Fibroblast of lung (primary cell): ENCODE measurements at regions not wholly inside any gene's neighbourhood (a gene's known extent, or its start where the extent isn't known, plus 50 kb on each side); places are given as distances from the start of the nearest gene placed in this dataset.

Experiments used
- DNase-seq, 2 donors: peaks; one replicate each; pipeline versions ENCODE4 v3.0.0 to v3.0.0-alpha.2; 2010; ENCODE audit warnings: low read depth in 2 of 2
- H2AFZ ChIP-seq: 2 replicates; pipeline ENCODE4 v1.5.1; 2012; ENCODE audit warnings: low read length, control low read depth, inconsistent platforms
- H3K27ac ChIP-seq: 2 replicates; pipeline ENCODE4 v1.5.1; 2011; ENCODE audit warnings: low read length, control low read depth; ENCODE audit not compliant: insufficient read depth
- H3K27me3 ChIP-seq: 2 replicates; pipeline ENCODE4 v1.5.1; 2011; ENCODE audit warnings: mild to moderate bottlenecking, low read length; ENCODE audit not compliant: control insufficient read depth, insufficient read depth
- H3K36me3 ChIP-seq: 2 replicates; pipeline ENCODE4 v1.5.1; 2011; ENCODE audit warnings: low read length; ENCODE audit not compliant: control insufficient read depth, insufficient read depth
- H3K4me1 ChIP-seq: 2 replicates; pipeline ENCODE4 v1.5.1; 2011; ENCODE audit warnings: low read length; ENCODE audit not compliant: control insufficient read depth, insufficient read depth; ENCODE audit errors: extremely low read depth
- H3K4me2 ChIP-seq: 2 replicates; pipeline ENCODE4 v1.5.1; 2011; ENCODE audit warnings: low read length, control low read depth; ENCODE audit not compliant: insufficient read depth; ENCODE audit errors: extremely low read depth
- H3K4me3 ChIP-seq, 4 experiments: fragments of 200-600 bp in 1 of 4; sonication (generic) in 1 of 4; replicated peaks in 1 of 4; 2 replicates each; pipeline ENCODE4 v1.5.1; 2011 to 2016; ENCODE audit warnings: low read length in 4 of 4, low read depth in 3 of 4, mild to moderate bottlenecking in 3 of 4, control low read depth in 2 of 4, inconsistent platforms in 1 of 4, mixed read lengths in 1 of 4; ENCODE audit not compliant: insufficient read depth in 1 of 4; ENCODE audit errors: control extremely low read depth in 1 of 4
- H3K79me2 ChIP-seq: 2 replicates; pipeline ENCODE4 v1.5.1; 2012; ENCODE audit warnings: mild to moderate bottlenecking, low read length, inconsistent platforms; ENCODE audit not compliant: control insufficient read depth, insufficient read depth
- H3K9ac ChIP-seq: 2 replicates; pipeline ENCODE4 v1.5.1; 2011; ENCODE audit warnings: mild to moderate bottlenecking, low read length, control low read depth; ENCODE audit not compliant: insufficient read depth
- H3K9me3 ChIP-seq: 2 replicates; pipeline ENCODE4 v1.5.1; 2012; ENCODE audit warnings: low read depth, low read length; ENCODE audit not compliant: control insufficient read depth, insufficient read depth
- H4K20me1 ChIP-seq: 2 replicates; pipeline ENCODE4 v1.5.1; 2011; ENCODE audit warnings: low read length; ENCODE audit not compliant: control insufficient read depth, insufficient read depth; ENCODE audit errors: extremely low read depth
- EZH2 ChIP-seq: IDR thresholded peaks from 2 replicates; pipeline ENCODE4 v1.5.1; 2012; ENCODE audit warnings: low read length, control low read depth, mild to moderate bottlenecking; ENCODE audit errors: missing control alignments
- TF ChIP-seq, protein P1 (sequence below), 2 donors: IDR thresholded peaks in 1 of 2; conservative IDR thresholded peaks in 1 of 2; 1 replicate in 1 of 2; 2 replicates in 1 of 2; pipeline ENCODE4 v1.5.1; 2011 to 2012; ENCODE audit warnings: low read length in 2 of 2, control low read depth in 1 of 2, inconsistent platforms in 1 of 2, low read depth in 1 of 2, mild to moderate bottlenecking in 1 of 2

DNA sequence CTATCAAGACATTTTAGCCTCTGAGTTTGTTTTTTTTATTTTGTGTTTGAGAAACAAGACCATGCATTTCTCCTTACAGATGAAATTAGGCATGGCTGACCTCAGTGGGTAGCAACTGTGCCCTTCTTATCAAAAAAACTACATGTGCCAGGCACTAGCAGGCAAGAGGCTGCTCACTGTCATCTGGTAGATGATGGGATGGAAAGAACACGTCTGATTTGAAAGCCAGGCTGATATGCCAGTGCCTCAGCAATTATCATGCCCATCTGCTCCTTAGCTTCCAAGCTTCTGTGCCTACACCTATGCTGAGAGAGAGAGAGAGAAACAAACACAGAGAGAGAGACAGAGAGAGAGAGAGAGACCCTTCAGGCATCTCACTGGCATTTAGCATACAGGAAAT, 149.9 kb downstream of the C6orf118 start:
- TF ChIP-seq EZH2, result no peak
- TF ChIP-seq, protein P1, sequence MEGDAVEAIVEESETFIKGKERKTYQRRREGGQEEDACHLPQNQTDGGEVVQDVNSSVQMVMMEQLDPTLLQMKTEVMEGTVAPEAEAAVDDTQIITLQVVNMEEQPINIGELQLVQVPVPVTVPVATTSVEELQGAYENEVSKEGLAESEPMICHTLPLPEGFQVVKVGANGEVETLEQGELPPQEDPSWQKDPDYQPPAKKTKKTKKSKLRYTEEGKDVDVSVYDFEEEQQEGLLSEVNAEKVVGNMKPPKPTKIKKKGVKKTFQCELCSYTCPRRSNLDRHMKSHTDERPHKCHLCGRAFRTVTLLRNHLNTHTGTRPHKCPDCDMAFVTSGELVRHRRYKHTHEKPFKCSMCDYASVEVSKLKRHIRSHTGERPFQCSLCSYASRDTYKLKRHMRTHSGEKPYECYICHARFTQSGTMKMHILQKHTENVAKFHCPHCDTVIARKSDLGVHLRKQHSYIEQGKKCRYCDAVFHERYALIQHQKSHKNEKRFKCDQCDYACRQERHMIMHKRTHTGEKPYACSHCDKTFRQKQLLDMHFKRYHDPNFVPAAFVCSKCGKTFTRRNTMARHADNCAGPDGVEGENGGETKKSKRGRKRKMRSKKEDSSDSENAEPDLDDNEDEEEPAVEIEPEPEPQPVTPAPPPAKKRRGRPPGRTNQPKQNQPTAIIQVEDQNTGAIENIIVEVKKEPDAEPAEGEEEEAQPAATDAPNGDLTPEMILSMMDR (conservative IDR thresholded peaks at IDR 0.05 in 1 of 2, IDR thresholded peaks at IDR 0.05 in 1 of 2; ENCODE audit: low read depth in 1 of 2, low read length in 2 of 2), result no peak
- no peak overlapping the region for H3K4me2 ChIP-seq
- no peak overlapping the region for H3K4me3 ChIP-seq
- H3K27me3 ChIP-seq, result no peaks in the 10 kb centered on the region
- H3K27ac ChIP-seq, result no peak overlapping the region
- no peaks in the 10 kb centered on the region for H3K36me3 ChIP-seq
- H3K79me2 ChIP-seq, result no peaks in the 10 kb centered on the region
- no peaks in the 10 kb centered on the region for H3K4me1 ChIP-seq
- H3K9ac ChIP-seq, result no peak overlapping the region
- DNase-seq, result no peak
- H4K20me1 ChIP-seq, result no peaks in the 10 kb centered on the region
- H2AFZ ChIP-seq, result no peak overlapping the region
- H3K9me3 ChIP-seq, result no peaks in the 10 kb centered on the region

DNA sequence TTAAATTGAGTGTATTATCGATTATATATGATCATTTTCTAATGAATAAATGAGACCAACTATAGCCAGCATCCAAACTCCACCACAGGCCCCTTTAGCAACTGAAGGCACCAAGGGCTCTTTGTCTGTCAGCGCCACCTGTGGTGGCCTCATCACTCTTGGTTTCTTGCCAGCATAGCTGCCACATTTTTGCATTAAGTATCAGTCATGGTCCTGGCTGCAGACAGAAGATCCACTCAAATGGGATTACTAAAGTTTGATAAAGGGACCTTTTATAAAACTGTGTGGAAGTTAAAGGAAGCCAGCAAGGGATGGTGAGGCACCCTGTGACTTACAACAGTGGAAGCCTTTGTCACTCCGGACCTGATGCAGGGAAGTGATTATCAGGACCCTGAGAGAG, 162.9 kb downstream of the C6orf118 start:
- no peaks in the 10 kb centered on the region for H3K36me3 ChIP-seq
- no peak overlapping the region for H3K4me3 ChIP-seq
- no peaks in the 10 kb centered on the region for H4K20me1 ChIP-seq
- no peak overlapping the region for H3K9ac ChIP-seq
- H3K27me3 ChIP-seq, result no peaks in the 10 kb centered on the region
- no peak overlapping the region for H2AFZ ChIP-seq
- DNase-seq, result no peak
- no peak overlapping the region for H3K4me2 ChIP-seq
- no peaks in the 10 kb centered on the region for H3K9me3 ChIP-seq
- H3K79me2 ChIP-seq, result no peaks in the 10 kb centered on the region
- no peaks in the 10 kb centered on the region for H3K4me1 ChIP-seq
- no peak overlapping the region for H3K27ac ChIP-seq
- TF ChIP-seq, protein P1 (conservative IDR thresholded peaks at IDR 0.05 in 1 of 2, IDR thresholded peaks at IDR 0.05 in 1 of 2; ENCODE audit: low read depth in 1 of 2, low read length in 2 of 2), result no peak
- no peak for TF ChIP-seq EZH2

DNA sequence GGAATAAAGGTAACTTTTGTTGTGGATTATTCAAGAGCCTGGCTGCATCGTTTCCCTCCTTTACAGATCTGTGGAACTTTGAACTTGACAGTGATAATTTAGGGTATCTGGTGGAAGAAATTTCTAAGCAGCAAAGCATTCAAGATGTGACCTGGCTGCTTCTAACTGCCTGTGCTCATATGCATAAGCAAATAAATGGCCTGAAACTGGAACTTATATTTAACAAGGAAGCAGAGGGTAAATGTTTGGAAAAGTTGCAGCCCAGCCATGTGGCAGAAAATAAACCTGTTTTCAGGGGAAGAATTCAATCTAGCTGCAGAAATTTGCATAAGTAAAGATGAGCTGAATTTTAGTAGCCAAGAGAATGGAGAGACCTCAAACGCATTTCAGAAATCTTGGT, 173.5 kb downstream of the C6orf118 start:
- DNase-seq, result no peak
- H3K4me2 ChIP-seq, result no peak overlapping the region
- H3K4me1 ChIP-seq, result no peaks in the 10 kb centered on the region
- H4K20me1 ChIP-seq, result no peaks in the 10 kb centered on the region
- H2AFZ ChIP-seq, result no peak overlapping the region
- no peaks in the 10 kb centered on the region for H3K27me3 ChIP-seq
- H3K9me3 ChIP-seq, result no peaks in the 10 kb centered on the region
- no peaks in the 10 kb centered on the region for H3K36me3 ChIP-seq
- TF ChIP-seq, protein P1 (conservative IDR thresholded peaks at IDR 0.05 in 1 of 2, IDR thresholded peaks at IDR 0.05 in 1 of 2; ENCODE audit: low read depth in 1 of 2, low read length in 2 of 2), result no peak
- TF ChIP-seq EZH2, result no peak
- H3K27ac ChIP-seq, result no peak overlapping the region
- no peak overlapping the region for H3K9ac ChIP-seq
- no peaks in the 10 kb centered on the region for H3K79me2 ChIP-seq
- H3K4me3 ChIP-seq, result no peak overlapping the region
